NCI-H748 (cell line): ENCODE measurements at regions not wholly inside any gene's neighbourhood (a gene's known extent, or its start where the extent isn't known, plus 50 kb on each side); places are given as distances from the start of the nearest gene placed in this dataset.

Source experiments
- DNase-seq: peaks from one replicate; lab custom pipeline; 2025; ENCODE audit not compliant: unreplicated experiment; lab: John Stamatoyannopoulos, UW

- no peak for DNase-seq
Observed at GRCh38 chr10:78995987-78996791, 72.6 kb upstream of the ZMIZ1 start.

- no peak for DNase-seq
Observed at GRCh38 chr10:78996792-78997129, 72.0 kb upstream of the ZMIZ1 start.

GRCh38 chr10:78997635-78998618 lies 70.8 kb upstream of the ZMIZ1 start:
- DNase-seq: no peak

GRCh38 chr10:79001082-79001885 lies 67.5 kb upstream of the ZMIZ1 start:
- no peak for DNase-seq

GRCh38 chr10:79002336-79002735 lies 66.4 kb upstream of the ZMIZ1 start:
- DNase-seq: no peak

GRCh38 chr10:79003183-79004100 lies 65.3 kb upstream of the ZMIZ1 start:
- no peak for DNase-seq

- DNase-seq: no peak
Observed at GRCh38 chr10:79004311-79004710, 64.5 kb upstream of the ZMIZ1 start.

- peak; percentile 19 for DNase-seq
Observed at GRCh38 chr10:79005126-79005810, 63.5 kb upstream of the ZMIZ1 start.

- no peak for DNase-seq
Observed at GRCh38 chr10:79007018-79007417, 61.7 kb upstream of the ZMIZ1 start.

GRCh38 chr10:79007421-79008319 lies 61.1 kb upstream of the ZMIZ1 start:
- peak; percentile 1 for DNase-seq

GRCh38 chr10:79009145-79009544 lies 59.6 kb upstream of the ZMIZ1 start:
- no peak for DNase-seq

GRCh38 chr10:79012567-79012966 lies 56.2 kb upstream of the ZMIZ1 start:
- no peak for DNase-seq

GRCh38 chr10:79013406-79013987 lies 55.3 kb upstream of the ZMIZ1 start:
- DNase-seq: no peak

- no peak for DNase-seq
Observed at GRCh38 chr10:79014796-79015195, 54.0 kb upstream of the ZMIZ1 start.

GRCh38 chr10:79017882-79018520 lies 50.8 kb upstream of the ZMIZ1 start:
- DNase-seq: no peak

GRCh38 chr10:79018521-79019011 lies 50.2 kb upstream of the ZMIZ1 start:
- no peak for DNase-seq
